ENCODE measurements at regions not wholly inside any gene's neighbourhood (a gene's known extent, or its start where the extent isn't known, plus 50 kb on each side); places are given as distances from the start of the nearest gene placed in this dataset.

DNA sequence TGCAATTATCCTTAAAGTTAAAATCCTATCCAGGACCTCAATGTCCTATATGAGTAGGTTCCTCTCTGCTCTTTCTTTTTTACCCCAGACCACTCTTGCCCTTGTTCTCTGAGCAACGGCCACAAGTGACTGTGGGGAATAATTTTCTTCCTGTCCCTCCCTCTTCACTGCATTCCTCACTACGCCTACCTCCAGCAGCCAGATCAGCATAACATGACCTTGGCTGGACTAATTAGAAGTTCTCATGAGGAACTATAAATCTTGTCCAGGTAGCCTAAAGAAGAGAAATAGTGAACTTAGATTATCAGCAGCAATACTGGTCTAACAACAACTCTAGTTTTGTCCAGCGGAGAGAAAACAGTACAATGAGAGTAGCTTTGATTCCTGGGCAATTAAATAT is 643.8 kb upstream of the KLHL29 start:
- FAIRE-seq: no peak
- Histone ChIP-seq H3K36me3 (no peaks in the 10 kb centered on the region), H3K9me3 (no peaks in the 10 kb centered on the region), H3K27me3 (no peaks in the 10 kb centered on the region), H3K4me3 (no peak overlapping the region), H3K27ac (no peak overlapping the region), H3K4me1 (no peaks in the 10 kb centered on the region)
- intact Hi-C loops (cut with DNase I): no loop called here
- no peak for DNase-seq
- TF ChIP-seq, protein P1, sequence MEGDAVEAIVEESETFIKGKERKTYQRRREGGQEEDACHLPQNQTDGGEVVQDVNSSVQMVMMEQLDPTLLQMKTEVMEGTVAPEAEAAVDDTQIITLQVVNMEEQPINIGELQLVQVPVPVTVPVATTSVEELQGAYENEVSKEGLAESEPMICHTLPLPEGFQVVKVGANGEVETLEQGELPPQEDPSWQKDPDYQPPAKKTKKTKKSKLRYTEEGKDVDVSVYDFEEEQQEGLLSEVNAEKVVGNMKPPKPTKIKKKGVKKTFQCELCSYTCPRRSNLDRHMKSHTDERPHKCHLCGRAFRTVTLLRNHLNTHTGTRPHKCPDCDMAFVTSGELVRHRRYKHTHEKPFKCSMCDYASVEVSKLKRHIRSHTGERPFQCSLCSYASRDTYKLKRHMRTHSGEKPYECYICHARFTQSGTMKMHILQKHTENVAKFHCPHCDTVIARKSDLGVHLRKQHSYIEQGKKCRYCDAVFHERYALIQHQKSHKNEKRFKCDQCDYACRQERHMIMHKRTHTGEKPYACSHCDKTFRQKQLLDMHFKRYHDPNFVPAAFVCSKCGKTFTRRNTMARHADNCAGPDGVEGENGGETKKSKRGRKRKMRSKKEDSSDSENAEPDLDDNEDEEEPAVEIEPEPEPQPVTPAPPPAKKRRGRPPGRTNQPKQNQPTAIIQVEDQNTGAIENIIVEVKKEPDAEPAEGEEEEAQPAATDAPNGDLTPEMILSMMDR (IDR thresholded peaks at IDR 0.05): no peak
- ATAC-seq: no peak
- WGBS, 2 donors: 22 to 24% methylated on average over 3 of the region's 3 CpGs

DNA sequence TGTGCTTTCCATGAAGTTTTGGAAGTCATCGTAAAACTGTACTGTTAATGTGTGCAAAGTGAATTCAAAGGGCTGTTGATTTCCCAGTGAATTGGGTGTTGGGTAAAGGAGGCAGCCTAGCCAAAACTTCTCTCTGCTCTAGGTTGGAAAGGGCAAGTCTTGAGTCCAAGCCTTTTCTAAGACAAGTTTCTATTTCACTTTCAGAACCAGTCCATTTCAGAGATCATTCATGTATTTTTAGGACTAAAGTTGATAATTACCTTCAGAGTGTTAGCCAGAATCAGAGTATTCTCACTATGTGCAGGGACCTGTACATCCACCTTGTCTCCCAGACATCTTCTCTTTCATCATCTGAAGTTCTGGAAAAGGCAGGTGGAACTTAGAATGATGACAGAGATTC is 636.1 kb upstream of the KLHL29 start:
- ATAC-seq (no peak), FAIRE-seq (no peak), DNase-seq (no peak)
- Histone ChIP-seq H3K4me1 (no peaks in the 10 kb centered on the region), H3K27me3 (no peaks in the 10 kb centered on the region), H3K4me3 (no peak overlapping the region), H3K27ac (no peak overlapping the region), H3K36me3 (no peaks in the 10 kb centered on the region), H3K9me3 (no peaks in the 10 kb centered on the region)
- intact Hi-C loops (cut with DNase I): no loop called here
- TF ChIP-seq, protein P1 (IDR thresholded peaks at IDR 0.05): no peak
- WGBS, 2 donors: 89 to 94% methylated on average over 1 of the region's 1 CpG

DNA sequence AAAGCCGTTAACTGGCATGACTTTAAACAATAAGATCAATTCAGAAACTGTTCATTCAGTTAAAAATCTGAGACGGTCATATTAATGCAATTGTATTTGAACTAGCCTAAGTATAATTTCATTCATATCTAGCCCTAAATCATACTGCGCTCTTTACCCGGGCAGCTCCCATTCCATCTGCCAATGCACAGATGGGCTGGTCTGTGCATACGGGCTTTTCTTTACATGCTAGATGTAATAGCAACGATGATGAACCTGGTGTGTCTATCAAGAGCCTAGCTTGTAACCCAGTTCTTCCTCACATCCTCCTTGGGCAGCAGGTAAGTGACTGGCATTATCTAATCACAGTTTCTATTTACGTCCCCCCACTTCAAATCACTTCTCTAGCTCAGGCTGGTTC is 631.5 kb upstream of the KLHL29 start:
- TF ChIP-seq, protein P1 (IDR thresholded peaks at IDR 0.05): no peak
- H3K36me3 ChIP-seq: no peaks in the 10 kb centered on the region
- no peak overlapping the region for H3K27ac ChIP-seq
- no peaks in the 10 kb centered on the region for H3K27me3 ChIP-seq
- no peaks in the 10 kb centered on the region for H3K9me3 ChIP-seq
- no peak overlapping the region for H3K4me3 ChIP-seq
- DNase-seq (no peak), ATAC-seq (no peak), FAIRE-seq (no peak)
- WGBS, 2 donors: 75 to 85% methylated on average over 7 of the region's 7 CpGs
- intact Hi-C loops (cut with DNase I): no loop called here
- H3K4me1 ChIP-seq: no peaks in the 10 kb centered on the region

DNA sequence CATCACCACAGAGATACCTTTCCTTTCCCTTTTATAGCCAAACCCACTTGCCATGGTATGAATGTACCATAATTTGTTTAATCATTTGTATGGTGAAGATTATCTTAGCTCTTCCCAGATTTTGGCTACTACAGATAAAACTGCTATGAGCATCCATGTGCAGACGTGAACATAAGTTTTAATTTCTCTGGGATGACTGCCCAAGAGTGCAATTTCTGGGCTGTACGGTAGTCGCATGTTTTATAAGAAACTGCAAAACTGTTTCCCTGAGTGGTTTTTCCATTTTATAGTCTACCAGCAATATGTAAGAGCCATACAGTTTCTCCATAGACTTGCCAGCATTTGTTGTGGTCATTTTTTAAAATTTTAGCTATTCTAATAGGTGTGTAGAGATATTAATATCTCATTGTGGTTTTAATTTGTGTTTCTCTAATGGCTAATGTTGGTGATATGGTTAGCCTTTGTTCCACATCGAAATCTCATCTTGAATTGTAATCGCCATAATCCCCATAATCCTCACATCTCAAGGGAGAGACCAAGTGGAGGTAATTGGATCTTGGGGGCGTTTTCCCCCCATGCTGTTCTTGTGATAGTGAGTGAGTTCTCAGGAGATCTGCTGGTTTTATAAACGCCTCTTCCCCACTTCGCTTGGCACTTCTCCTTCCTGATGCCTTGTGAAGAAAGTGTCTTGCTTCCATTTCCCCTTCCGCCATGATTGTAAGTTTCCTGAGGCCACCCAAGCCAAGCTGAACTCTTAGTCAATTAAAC is 628.5 kb upstream of the KLHL29 start:
- DNase-seq (no peak), ATAC-seq (no peak), FAIRE-seq (no peak)
- no peaks in the 10 kb centered on the region for H3K27me3 ChIP-seq
- intact Hi-C loops (cut with DNase I): no loop called here
- WGBS, 2 donors: 76 to 86% methylated on average over 9 of the region's 9 CpGs
- H3K9me3 ChIP-seq: no peaks in the 10 kb centered on the region
- H3K27ac ChIP-seq: no peak overlapping the region
- H3K36me3 ChIP-seq: no peaks in the 10 kb centered on the region
- H3K4me3 ChIP-seq: no peak overlapping the region
- TF ChIP-seq, protein P1 (IDR thresholded peaks at IDR 0.05): no peak
- no peaks in the 10 kb centered on the region for H3K4me1 ChIP-seq

DNA sequence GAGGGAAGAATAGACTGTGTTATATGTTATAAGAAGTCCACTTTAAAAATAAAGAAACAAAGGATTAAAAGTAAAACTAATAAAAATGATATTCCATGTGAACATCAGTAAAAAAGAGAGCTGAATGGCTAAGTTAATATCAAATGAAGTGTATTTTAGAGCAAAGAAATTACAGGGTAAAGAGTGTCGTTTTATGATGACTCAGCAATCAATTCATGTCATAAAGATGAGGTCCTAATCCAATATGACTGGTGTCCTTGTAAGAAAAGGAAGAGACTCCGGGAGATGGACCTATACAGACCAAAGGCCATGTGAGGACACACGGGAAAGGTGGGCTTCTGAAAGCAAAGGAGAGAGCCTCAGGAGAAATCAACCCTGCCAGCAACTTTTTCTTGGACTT is 615.5 kb upstream of the KLHL29 start:
- 37 to 40% methylated on average over 3 of the region's 3 CpGs for WGBS, 2 donors
- Histone ChIP-seq H3K4me1 (no peaks in the 10 kb centered on the region), H3K27ac (no peak overlapping the region), H3K4me3 (no peak overlapping the region), H3K27me3 (no peaks in the 10 kb centered on the region), H3K9me3 (no peaks in the 10 kb centered on the region), H3K36me3 (no peaks in the 10 kb centered on the region)
- no peak for FAIRE-seq
- TF ChIP-seq, protein P1 (IDR thresholded peaks at IDR 0.05): no peak
- no peak for DNase-seq
- ATAC-seq: no peak
- intact Hi-C loops (cut with DNase I): no loop called here

Data from pancreas (tissue), 10 donors.